GM19035 (cell line): ENCODE measurements at regions not wholly inside any gene's neighbourhood (a gene's known extent, or its start where the extent isn't known, plus 50 kb on each side); places are given as distances from the start of the nearest gene placed in this dataset.

ENCODE experiments used
- ATAC-seq: cut with Tn5 transposase; IDR thresholded peaks from one replicate; pipeline ENCODE4 v1.9.1; 2021; ENCODE audit not compliant: unreplicated experiment

- ATAC-seq, result no peak
Measured at GRCh38 chr3:59107856-59108815, 58.3 kb upstream of the CFAP20DC start.

- ATAC-seq, result no peak
Measured at GRCh38 chr3:59106085-59106648, 56.3 kb upstream of the CFAP20DC start.

- no peak for ATAC-seq
Measured at GRCh38 chr3:59103552-59103951, 53.7 kb upstream of the CFAP20DC start.

- ATAC-seq, result no peak
Measured at GRCh38 chr3:59101231-59101736, 51.5 kb upstream of the CFAP20DC start.
